ENCODE measurements at regions not wholly inside any gene's neighbourhood (a gene's known extent, or its start where the extent isn't known, plus 50 kb on each side); places are given as distances from the start of the nearest gene placed in this dataset.

DNA sequence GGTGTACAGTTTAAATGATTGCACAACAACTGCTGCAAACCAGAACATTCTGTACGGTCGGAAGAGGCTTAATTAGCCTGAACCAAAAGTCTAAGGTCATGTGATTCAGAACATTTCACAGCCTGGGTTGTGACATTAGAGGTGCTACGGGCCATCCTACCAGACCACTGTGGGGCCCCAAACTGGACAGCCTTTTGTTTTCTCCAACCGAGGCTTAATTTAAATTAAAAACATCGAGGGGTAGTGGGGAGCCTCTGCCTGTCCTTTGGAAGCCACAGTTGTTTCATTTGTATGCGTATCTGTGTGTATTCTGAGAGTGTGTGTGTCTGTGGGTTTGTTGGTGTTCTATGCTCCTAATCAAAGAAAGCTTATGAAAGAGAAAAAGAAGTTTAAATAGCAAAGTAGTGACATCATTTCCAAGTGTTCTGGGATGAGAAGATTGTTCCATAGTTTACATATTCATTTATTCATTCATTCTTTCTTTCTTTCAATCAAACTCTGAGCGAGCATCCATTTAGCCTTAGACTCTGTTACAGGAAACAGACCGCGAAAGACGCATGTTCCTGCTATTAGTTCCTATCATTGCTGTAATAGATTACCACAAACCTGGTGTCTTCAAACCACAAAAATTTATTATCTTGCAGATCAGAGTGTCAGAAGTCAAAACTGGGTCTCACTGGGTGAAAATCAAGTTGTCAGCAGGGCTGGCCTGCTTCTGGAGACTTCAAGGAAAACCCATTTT lies 444.8 kb downstream of the FOXO1 start:
- Histone ChIP-seq H3K4me3 (ENCODE audit: low read depth, low read length) (no peak overlapping the region), H3K27me3 (ENCODE audit: control insufficient read depth, insufficient read depth, low read length) (no peaks in the 10 kb centered on the region), H3K36me3 (ENCODE audit: control insufficient read depth, insufficient read depth, low read length) (no peaks in the 10 kb centered on the region)
- TF ChIP-seq, protein P1, sequence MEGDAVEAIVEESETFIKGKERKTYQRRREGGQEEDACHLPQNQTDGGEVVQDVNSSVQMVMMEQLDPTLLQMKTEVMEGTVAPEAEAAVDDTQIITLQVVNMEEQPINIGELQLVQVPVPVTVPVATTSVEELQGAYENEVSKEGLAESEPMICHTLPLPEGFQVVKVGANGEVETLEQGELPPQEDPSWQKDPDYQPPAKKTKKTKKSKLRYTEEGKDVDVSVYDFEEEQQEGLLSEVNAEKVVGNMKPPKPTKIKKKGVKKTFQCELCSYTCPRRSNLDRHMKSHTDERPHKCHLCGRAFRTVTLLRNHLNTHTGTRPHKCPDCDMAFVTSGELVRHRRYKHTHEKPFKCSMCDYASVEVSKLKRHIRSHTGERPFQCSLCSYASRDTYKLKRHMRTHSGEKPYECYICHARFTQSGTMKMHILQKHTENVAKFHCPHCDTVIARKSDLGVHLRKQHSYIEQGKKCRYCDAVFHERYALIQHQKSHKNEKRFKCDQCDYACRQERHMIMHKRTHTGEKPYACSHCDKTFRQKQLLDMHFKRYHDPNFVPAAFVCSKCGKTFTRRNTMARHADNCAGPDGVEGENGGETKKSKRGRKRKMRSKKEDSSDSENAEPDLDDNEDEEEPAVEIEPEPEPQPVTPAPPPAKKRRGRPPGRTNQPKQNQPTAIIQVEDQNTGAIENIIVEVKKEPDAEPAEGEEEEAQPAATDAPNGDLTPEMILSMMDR (IDR thresholded peaks at IDR 0.05; ENCODE audit: insufficient read depth, low read length, severe bottlenecking): no peak
- peak; percentile 28 for DNase-seq (ENCODE audit: low read depth)
- FAIRE-seq: no peak

DNA sequence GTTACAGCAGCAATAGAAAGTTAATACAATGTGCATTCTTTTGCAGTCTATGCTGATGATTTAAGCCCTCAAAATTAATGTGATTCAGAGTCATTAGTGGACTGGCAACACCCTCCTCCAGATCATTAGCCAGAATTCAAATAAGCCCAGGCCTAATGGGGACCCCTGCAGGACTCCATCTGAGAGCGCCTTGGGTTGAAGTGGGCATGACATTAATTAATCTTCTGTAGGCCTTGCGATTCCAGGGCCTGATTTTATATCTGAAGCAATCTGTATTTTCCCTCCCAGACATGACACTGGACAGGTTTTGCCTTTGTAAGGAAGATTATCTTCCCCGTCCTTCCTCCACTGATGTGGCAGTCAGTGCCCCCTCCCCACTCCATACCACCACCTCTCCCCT lies 442.9 kb downstream of the FOXO1 start:
- Histone ChIP-seq H3K36me3 (ENCODE audit: control insufficient read depth, insufficient read depth, low read length) (no peaks in the 10 kb centered on the region), H3K4me3 (ENCODE audit: low read depth, low read length) (no peak overlapping the region), H3K27me3 (ENCODE audit: control insufficient read depth, insufficient read depth, low read length) (no peaks in the 10 kb centered on the region)
- FAIRE-seq: no peak
- TF ChIP-seq, protein P1 (IDR thresholded peaks at IDR 0.05; ENCODE audit: insufficient read depth, low read length, severe bottlenecking): no peak
- no peak for DNase-seq (ENCODE audit: low read depth)

DNA sequence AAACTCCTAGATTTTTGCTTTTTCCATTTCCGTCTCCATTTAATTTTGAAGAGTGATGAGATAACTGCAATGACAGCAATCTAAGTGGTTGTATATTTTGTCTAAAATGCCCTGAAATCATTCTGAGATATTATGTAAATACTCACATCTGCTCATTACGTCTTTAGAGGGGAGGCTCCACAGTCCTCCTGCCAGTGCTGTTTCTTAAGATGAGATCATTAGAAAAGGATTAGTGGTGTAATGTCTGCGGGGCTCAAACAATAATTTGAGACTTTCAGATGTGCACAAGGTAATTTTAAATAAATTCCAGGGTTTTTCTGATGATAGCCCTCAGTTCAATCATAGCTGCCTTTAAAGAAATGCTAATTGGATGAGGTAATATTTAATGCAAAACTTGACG lies 437.9 kb downstream of the FOXO1 start:
- no peak for FAIRE-seq

DNA sequence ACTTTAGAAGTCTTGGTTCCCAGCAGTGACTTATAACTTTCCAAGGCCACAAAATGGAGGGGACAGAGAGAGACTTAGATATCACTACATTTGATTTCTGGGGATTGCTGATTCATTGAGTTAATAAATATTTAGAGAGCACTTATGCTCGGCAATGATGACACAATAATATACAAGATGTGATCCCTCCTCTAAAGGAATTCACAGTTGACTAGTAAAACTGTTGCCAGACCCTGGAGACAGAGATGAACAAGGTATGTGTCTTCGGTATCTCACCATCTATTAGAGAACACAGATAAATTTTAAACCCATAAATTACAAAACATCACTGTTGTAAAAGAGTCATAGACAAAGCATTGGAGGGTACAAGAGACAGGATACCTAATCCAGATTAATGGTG lies 437.5 kb downstream of the FOXO1 start:
- Histone ChIP-seq H3K36me3 (ENCODE audit: control insufficient read depth, insufficient read depth, low read length) (no peaks in the 10 kb centered on the region), H3K4me3 (ENCODE audit: low read depth, low read length) (no peak overlapping the region), H3K27me3 (ENCODE audit: control insufficient read depth, insufficient read depth, low read length) (no peaks in the 10 kb centered on the region)
- DNase-seq (ENCODE audit: low read depth) (no peak), FAIRE-seq (no peak)
- TF ChIP-seq, protein P1 (IDR thresholded peaks at IDR 0.05; ENCODE audit: insufficient read depth, low read length, severe bottlenecking): no peak

More for the DNA sequence above, 437.9 kb downstream of the FOXO1 start:
- TF ChIP-seq, protein P1 (IDR thresholded peaks at IDR 0.05; ENCODE audit: insufficient read depth, low read length, severe bottlenecking): no peak
- Histone ChIP-seq H3K36me3 (ENCODE audit: control insufficient read depth, insufficient read depth, low read length) (no peaks in the 10 kb centered on the region), H3K4me3 (ENCODE audit: low read depth, low read length) (no peak overlapping the region), H3K27me3 (ENCODE audit: control insufficient read depth, insufficient read depth, low read length) (no peaks in the 10 kb centered on the region)
- no peak for DNase-seq (ENCODE audit: low read depth)

DNA sequence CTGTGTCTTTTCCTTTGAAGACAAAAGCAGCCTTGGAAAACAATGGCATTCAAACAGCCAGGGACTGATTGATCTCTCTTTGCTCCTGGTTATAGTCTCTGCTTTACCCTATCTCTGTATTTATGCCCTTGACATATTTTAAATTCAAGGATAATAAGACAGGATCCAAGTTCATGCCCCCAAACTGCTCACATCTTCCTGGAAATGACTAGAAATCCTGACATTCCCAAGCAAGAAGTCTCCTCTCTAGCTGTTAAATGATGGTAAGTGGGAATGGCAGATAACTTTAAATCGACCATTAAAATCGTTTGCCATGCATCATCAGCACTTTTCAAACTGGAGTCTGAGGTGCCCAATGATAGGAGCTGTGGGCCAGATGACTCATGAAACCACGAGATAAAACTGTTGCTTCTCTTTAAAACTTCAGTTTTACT lies 435.6 kb downstream of the FOXO1 start:
- TF ChIP-seq, protein P1 (IDR thresholded peaks at IDR 0.05; ENCODE audit: insufficient read depth, low read length, severe bottlenecking): no peak
- H3K27me3 ChIP-seq (ENCODE audit: control insufficient read depth, insufficient read depth, low read length): no peaks in the 10 kb centered on the region
- DNase-seq (ENCODE audit: low read depth): no peak
- H3K4me3 ChIP-seq (ENCODE audit: low read depth, low read length): no peak overlapping the region
- no peaks in the 10 kb centered on the region for H3K36me3 ChIP-seq (ENCODE audit: control insufficient read depth, insufficient read depth, low read length)
- no peak for FAIRE-seq

DNA sequence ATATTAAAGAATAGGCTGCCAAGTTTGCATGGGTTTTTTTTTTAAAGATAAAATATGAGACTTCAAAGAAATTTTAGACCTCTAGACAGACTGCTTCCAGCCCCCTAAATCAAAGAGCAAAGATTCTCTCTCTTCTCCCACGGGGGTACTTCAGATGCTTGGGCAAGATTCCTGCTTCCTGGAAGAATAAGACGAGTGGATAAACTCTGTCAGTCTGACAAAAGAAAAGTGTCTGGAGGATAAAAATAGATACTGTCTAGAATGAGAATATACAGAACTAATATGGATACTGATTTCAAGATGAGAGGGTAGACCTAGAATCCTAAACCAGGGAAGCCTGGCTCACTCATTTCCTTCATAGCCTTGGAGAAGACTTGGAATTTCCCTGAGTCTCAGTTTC lies 435.1 kb downstream of the FOXO1 start:
- FAIRE-seq: no peak
- DNase-seq (ENCODE audit: low read depth): no peak
- Histone ChIP-seq H3K36me3 (ENCODE audit: control insufficient read depth, insufficient read depth, low read length) (no peaks in the 10 kb centered on the region), H3K27me3 (ENCODE audit: control insufficient read depth, insufficient read depth, low read length) (no peaks in the 10 kb centered on the region), H3K4me3 (ENCODE audit: low read depth, low read length) (no peak overlapping the region)
- TF ChIP-seq, protein P1 (IDR thresholded peaks at IDR 0.05; ENCODE audit: insufficient read depth, low read length, severe bottlenecking): no peak

Data from bronchial epithelial cell (primary cell).